ENCODE measurements at regions not wholly inside any gene's neighbourhood (a gene's known extent, or its start where the extent isn't known, plus 50 kb on each side); places are given as distances from the start of the nearest gene placed in this dataset.
A peak's percentile ranks its signal among the peaks of the same experiment; 100 is the strongest.
"Not testable (repeated sequence)": the region's sequence is repeated elsewhere in the genome, so short reads cannot be mapped to it uniquely, and the experiment has no call there.

- DNase-seq (ENCODE audit: low spot score) = peak; percentile 93
These were observed 167.2 kb downstream of the BCL2L11 start for GRCh38 chr2:111287646-111288568.

- not testable (repeated sequence) for DNase-seq (ENCODE audit: low spot score)
These were observed 169.7 kb downstream of the BCL2L11 start for GRCh38 chr2:111290370-111290769.

GRCh38 chr2:111291566-111291965 lies 170.9 kb downstream of the BCL2L11 start:
- DNase-seq (ENCODE audit: low spot score) = not testable (repeated sequence)

GRCh38 chr2:111292232-111292968 lies 171.7 kb downstream of the BCL2L11 start:
- not testable (repeated sequence) for DNase-seq (ENCODE audit: low spot score)

GRCh38 chr2:111294699-111295098 lies 174.0 kb downstream of the BCL2L11 start:
- not testable (repeated sequence) for DNase-seq (ENCODE audit: low spot score)

GRCh38 chr2:111296122-111296804 lies 175.5 kb downstream of the BCL2L11 start:
- DNase-seq (ENCODE audit: low spot score) = not testable (repeated sequence)

- DNase-seq (ENCODE audit: low spot score) = not testable (repeated sequence)
These were observed 176.4 kb downstream of the BCL2L11 start for GRCh38 chr2:111297128-111297527.

GRCh38 chr2:111298927-111299326 lies 178.2 kb downstream of the BCL2L11 start:
- not testable (repeated sequence) for DNase-seq (ENCODE audit: low spot score)

- not testable (repeated sequence) for DNase-seq (ENCODE audit: low spot score)
These were observed 178.9 kb downstream of the BCL2L11 start for GRCh38 chr2:111299635-111300034.

GRCh38 chr2:111301677-111302076 lies 181.0 kb downstream of the BCL2L11 start:
- DNase-seq (ENCODE audit: low spot score) = not testable (repeated sequence)

- DNase-seq (ENCODE audit: low spot score) = not testable (repeated sequence)
These were observed 181.9 kb downstream of the BCL2L11 start for GRCh38 chr2:111302397-111303218.

GRCh38 chr2:111307302-111307701 lies 186.6 kb downstream of the BCL2L11 start:
- not testable (repeated sequence) for DNase-seq (ENCODE audit: low spot score)

GRCh38 chr2:111309231-111310075 lies 188.7 kb downstream of the BCL2L11 start:
- not testable (repeated sequence) for DNase-seq (ENCODE audit: low spot score)

GRCh38 chr2:111310395-111310794 lies 189.7 kb downstream of the BCL2L11 start:
- not testable (repeated sequence) for DNase-seq (ENCODE audit: low spot score)

- not testable (repeated sequence) for DNase-seq (ENCODE audit: low spot score)
These were observed 190.9 kb downstream of the BCL2L11 start for GRCh38 chr2:111311568-111311967.

GRCh38 chr2:111312897-111313607 lies 192.3 kb downstream of the BCL2L11 start:
- not testable (repeated sequence) for DNase-seq (ENCODE audit: low spot score)

GRCh38 chr2:111313711-111314110 lies 193.0 kb downstream of the BCL2L11 start:
- DNase-seq (ENCODE audit: low spot score) = peak; percentile 6

GRCh38 chr2:111315188-111315917 lies 194.6 kb downstream of the BCL2L11 start:
- DNase-seq (ENCODE audit: low spot score) = not testable (repeated sequence)
